ENCODE measurements at regions not wholly inside any gene's neighbourhood (a gene's known extent, or its start where the extent isn't known, plus 50 kb on each side); places are given as distances from the start of the nearest gene placed in this dataset.

GRCh38 chr13:38135592-38135991, 214.1 kb upstream of the UFM1 start:
- Histone ChIP-seq H3K4me3 (IDR thresholded peaks at IDR 0.05; ENCODE audit: insufficient read depth, low read depth, low read length) (no peak overlapping the region), H3K36me3 (ENCODE audit: insufficient read depth) (no peaks in the 10 kb centered on the region), H3K79me2 (ENCODE audit: insufficient read depth, low read depth) (no peaks in the 10 kb centered on the region), H3K27ac (no peak overlapping the region), H3K27me3 (ENCODE audit: insufficient read depth, low read depth) (no peaks in the 10 kb centered on the region), H2AFZ (ENCODE audit: low read depth) (no peak overlapping the region), H4K20me1 (ENCODE audit: insufficient read depth) (no peaks in the 10 kb centered on the region), H3K4me2 (no peak overlapping the region), H3K9ac (no peak overlapping the region), H3K4me1 (ENCODE audit: low read depth, poor library complexity, severe bottlenecking) (no peaks in the 10 kb centered on the region)
- TF ChIP-seq, protein P1, sequence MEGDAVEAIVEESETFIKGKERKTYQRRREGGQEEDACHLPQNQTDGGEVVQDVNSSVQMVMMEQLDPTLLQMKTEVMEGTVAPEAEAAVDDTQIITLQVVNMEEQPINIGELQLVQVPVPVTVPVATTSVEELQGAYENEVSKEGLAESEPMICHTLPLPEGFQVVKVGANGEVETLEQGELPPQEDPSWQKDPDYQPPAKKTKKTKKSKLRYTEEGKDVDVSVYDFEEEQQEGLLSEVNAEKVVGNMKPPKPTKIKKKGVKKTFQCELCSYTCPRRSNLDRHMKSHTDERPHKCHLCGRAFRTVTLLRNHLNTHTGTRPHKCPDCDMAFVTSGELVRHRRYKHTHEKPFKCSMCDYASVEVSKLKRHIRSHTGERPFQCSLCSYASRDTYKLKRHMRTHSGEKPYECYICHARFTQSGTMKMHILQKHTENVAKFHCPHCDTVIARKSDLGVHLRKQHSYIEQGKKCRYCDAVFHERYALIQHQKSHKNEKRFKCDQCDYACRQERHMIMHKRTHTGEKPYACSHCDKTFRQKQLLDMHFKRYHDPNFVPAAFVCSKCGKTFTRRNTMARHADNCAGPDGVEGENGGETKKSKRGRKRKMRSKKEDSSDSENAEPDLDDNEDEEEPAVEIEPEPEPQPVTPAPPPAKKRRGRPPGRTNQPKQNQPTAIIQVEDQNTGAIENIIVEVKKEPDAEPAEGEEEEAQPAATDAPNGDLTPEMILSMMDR (conservative IDR thresholded peaks at IDR 0.05; ENCODE audit: low read depth, low read length), result no peak

DNA sequence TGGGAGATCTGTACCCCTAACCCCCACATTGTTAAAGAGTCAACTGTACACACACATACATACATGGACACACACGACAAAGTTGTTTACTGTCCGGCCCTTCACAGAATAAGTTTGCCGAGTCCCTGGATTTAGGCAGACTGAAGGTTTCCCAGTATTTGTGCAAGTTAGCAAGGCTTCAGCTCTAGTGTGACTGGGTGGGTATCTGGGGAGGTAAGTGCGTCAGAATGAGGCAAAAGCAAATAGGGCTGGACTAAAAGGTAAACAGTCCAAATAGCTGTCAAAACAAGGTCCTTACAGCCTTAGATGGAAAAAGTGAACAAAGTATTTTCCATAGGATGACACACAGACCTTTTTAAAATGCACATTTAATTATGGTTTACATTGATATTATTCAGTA, 228.4 kb upstream of the UFM1 start:
- Histone ChIP-seq H4K20me1 (ENCODE audit: insufficient read depth) (no peaks in the 10 kb centered on the region), H3K4me2 (no peak overlapping the region), H3K4me1 (ENCODE audit: low read depth, poor library complexity, severe bottlenecking) (no peaks in the 10 kb centered on the region), H3K27ac (no peak overlapping the region), H2AFZ (ENCODE audit: low read depth) (no peak overlapping the region), H3K36me3 (ENCODE audit: insufficient read depth) (no peaks in the 10 kb centered on the region), H3K79me2 (ENCODE audit: insufficient read depth, low read depth) (no peaks in the 10 kb centered on the region), H3K4me3 (IDR thresholded peaks at IDR 0.05; ENCODE audit: insufficient read depth, low read depth, low read length) (no peak overlapping the region), H3K27me3 (ENCODE audit: insufficient read depth, low read depth) (no peaks in the 10 kb centered on the region), H3K9ac (no peak overlapping the region)
- TF ChIP-seq, protein P1 (conservative IDR thresholded peaks at IDR 0.05; ENCODE audit: low read depth, low read length), result no peak

DNA sequence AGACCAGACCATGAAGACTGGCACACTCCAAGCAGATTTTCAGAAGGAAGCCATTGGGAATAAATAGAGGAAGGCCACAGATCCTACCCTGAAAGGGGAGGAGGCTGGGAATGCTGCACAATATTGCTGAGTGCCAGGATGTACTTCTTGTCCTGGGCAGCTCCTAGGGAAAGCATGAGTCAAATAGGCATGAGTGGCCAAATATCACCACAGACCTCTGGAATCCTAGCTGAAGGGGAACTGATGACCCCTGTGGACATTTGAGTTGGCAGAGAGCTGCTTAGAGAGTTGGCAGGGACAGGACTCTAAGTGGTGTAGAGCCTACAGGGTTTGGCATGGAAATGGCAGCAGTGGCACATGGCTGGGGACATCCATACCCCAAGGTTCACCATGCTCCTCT, 234.3 kb upstream of the TRPC4 start:
- no peak overlapping the region for H2AFZ ChIP-seq (ENCODE audit: low read depth)
- no peaks in the 10 kb centered on the region for H3K36me3 ChIP-seq (ENCODE audit: insufficient read depth)
- no peak overlapping the region for H3K4me2 ChIP-seq
- no peaks in the 10 kb centered on the region for H4K20me1 ChIP-seq (ENCODE audit: insufficient read depth)
- no peaks in the 10 kb centered on the region for H3K4me1 ChIP-seq (ENCODE audit: low read depth, poor library complexity, severe bottlenecking)
- H3K4me3 ChIP-seq (IDR thresholded peaks at IDR 0.05; ENCODE audit: insufficient read depth, low read depth, low read length), result no peak overlapping the region
- no peak overlapping the region for H3K9ac ChIP-seq
- H3K27me3 ChIP-seq (ENCODE audit: insufficient read depth, low read depth), result no peaks in the 10 kb centered on the region
- no peaks in the 10 kb centered on the region for H3K79me2 ChIP-seq (ENCODE audit: insufficient read depth, low read depth)
- TF ChIP-seq, protein P1 (conservative IDR thresholded peaks at IDR 0.05; ENCODE audit: low read depth, low read length), result no peak
- no peak overlapping the region for H3K27ac ChIP-seq

DNA sequence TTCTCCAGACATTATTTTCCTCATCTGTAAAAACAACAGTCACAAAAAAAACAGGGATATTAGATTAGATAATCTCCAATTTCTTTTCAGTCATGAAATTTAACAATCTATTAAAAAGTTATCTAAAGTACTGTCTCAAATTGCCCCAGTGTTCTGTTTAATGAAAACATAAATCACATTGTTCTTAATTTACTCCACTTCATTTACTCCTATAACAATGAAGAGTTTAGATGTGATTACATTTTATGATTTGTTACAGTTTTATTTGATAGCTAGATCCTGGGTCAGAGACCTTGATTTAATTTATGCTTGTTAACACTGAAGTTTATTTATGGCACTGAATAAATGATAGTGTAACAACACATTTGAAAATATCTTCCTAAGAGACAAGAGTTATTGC, 230.2 kb upstream of the TRPC4 start:
- Histone ChIP-seq H3K79me2 (ENCODE audit: insufficient read depth, low read depth) (no peaks in the 10 kb centered on the region), H2AFZ (ENCODE audit: low read depth) (no peak overlapping the region), H4K20me1 (ENCODE audit: insufficient read depth) (no peaks in the 10 kb centered on the region), H3K4me2 (no peak overlapping the region), H3K9ac (no peak overlapping the region), H3K4me1 (ENCODE audit: low read depth, poor library complexity, severe bottlenecking) (no peaks in the 10 kb centered on the region), H3K4me3 (IDR thresholded peaks at IDR 0.05; ENCODE audit: insufficient read depth, low read depth, low read length) (no peak overlapping the region), H3K27me3 (ENCODE audit: insufficient read depth, low read depth) (no peaks in the 10 kb centered on the region), H3K36me3 (ENCODE audit: insufficient read depth) (no peaks in the 10 kb centered on the region), H3K27ac (no peak overlapping the region)
- TF ChIP-seq, protein P1 (conservative IDR thresholded peaks at IDR 0.05; ENCODE audit: low read depth, low read length), result no peak

DNA sequence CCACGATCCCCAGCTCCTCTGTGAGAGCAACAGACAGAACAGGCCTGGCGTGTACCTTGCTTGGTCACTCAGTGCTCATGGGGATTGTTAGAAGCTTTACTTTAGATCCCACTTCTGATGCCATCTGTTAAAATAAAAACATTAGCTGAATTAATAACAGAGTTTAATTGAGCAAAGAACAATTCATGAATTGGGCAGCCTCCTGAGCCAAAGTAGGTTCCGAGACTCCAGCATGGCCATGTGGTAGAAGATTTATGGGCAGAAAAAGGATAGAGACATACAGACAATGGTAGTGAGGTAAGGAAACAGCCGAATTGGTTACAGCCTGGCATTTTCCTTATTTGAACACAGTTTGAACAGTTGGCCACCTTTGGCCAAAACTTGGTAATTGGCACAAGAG, 223.9 kb upstream of the TRPC4 start:
- no peak overlapping the region for H3K27ac ChIP-seq
- H3K9ac ChIP-seq, result no peak overlapping the region
- TF ChIP-seq, protein P1 (conservative IDR thresholded peaks at IDR 0.05; ENCODE audit: low read depth, low read length), result no peak
- no peaks in the 10 kb centered on the region for H3K36me3 ChIP-seq (ENCODE audit: insufficient read depth)
- H3K4me1 ChIP-seq (ENCODE audit: low read depth, poor library complexity, severe bottlenecking), result no peaks in the 10 kb centered on the region
- H4K20me1 ChIP-seq (ENCODE audit: insufficient read depth), result no peaks in the 10 kb centered on the region
- H3K4me2 ChIP-seq, result no peak overlapping the region
- H3K79me2 ChIP-seq (ENCODE audit: insufficient read depth, low read depth), result no peaks in the 10 kb centered on the region
- no peak overlapping the region for H2AFZ ChIP-seq (ENCODE audit: low read depth)
- H3K4me3 ChIP-seq (IDR thresholded peaks at IDR 0.05; ENCODE audit: insufficient read depth, low read depth, low read length), result no peak overlapping the region
- H3K27me3 ChIP-seq (ENCODE audit: insufficient read depth, low read depth), result no peaks in the 10 kb centered on the region
